A549 (cell line): ENCODE measurements at regions not wholly inside any gene's neighbourhood (a gene's known extent, or its start where the extent isn't known, plus 50 kb on each side); places are given as distances from the start of the nearest gene placed in this dataset.

Experiments
- ATAC-seq, 2 experiments: fragments of 200-7000 bp in 1 of 2; fragments of >200 bp in 1 of 2; cut with Nextera tagmentation in 1 of 2; cut with Tn5 transposase in 1 of 2; 3 replicates each; pipeline versions ENCODE4 v1.8.0 to v1.9.1; 2018 to 2020; ENCODE audit warnings: mild to moderate bottlenecking in 1 of 2, moderate library complexity in 1 of 2
- CTCF ChIA-PET: fragments of 300-600 bp; sonication (Branson Sonifier 250); formaldehyde crosslinking; extraction: SDS; loops from one replicate; lab custom pipeline; 2021; ENCODE audit warnings: antibody characterized with exemption, inconsistent platforms; lab: Yijun Ruan, JAX
- POLR2A ChIA-PET: fragments of 350-600 bp; formaldehyde crosslinking; extraction: SDS; loops from one replicate; lab custom pipeline; 2021; ENCODE audit warnings: antibody characterized with exemption, inconsistent platforms; lab: Yijun Ruan, JAX
- DNase-seq, 2 experiments: peaks; one replicate each; pipeline versions ENCODE4 v3.0.0 to v3.0.0-alpha.2; 2011 to 2016; ENCODE audit warnings: low read depth in 1 of 2, low spot score in 1 of 2
- FAIRE-seq: peaks from 2 replicates; lab custom pipeline; 2011; peaks lifted over from hg19 to GRCh38; lab: Jason Lieb, UNC
- H3K27ac ChIP-seq, 2 experiments: fragments of >200 bp; sonication (Bioruptor Twin); formaldehyde crosslinking; 3 replicates each; pipeline ENCODE4 v1.5.1; 2016 to 2017
- H3K4me1 ChIP-seq: fragments of >200 bp; sonication (Bioruptor Twin); formaldehyde crosslinking; 3 replicates; pipeline ENCODE4 v1.6.1; 2016
- H3K4me2 ChIP-seq: fragments of >200 bp; sonication (Bioruptor Twin); formaldehyde crosslinking; 3 replicates; pipeline ENCODE4 v1.6.1; 2016
- H3K4me3 ChIP-seq: fragments of >200 bp; sonication (Bioruptor Twin); formaldehyde crosslinking; 3 replicates; pipeline ENCODE4 v1.5.1; 2016
- H3K9me3 ChIP-seq: fragments of >200 bp; sonication (Bioruptor Twin); formaldehyde crosslinking; 3 replicates; pipeline ENCODE4 v1.6.1; 2016
- BCL3 ChIP-seq: fragments of >200 bp; sonication (Bioruptor Twin); formaldehyde crosslinking; IDR thresholded peaks from 3 replicates; pipeline ENCODE4 v1.6.1; 2016
- CEBPB ChIP-seq, 2 experiments: fragments of >200 bp in 1 of 2; sonication (Bioruptor Twin) in 1 of 2; formaldehyde crosslinking in 1 of 2; IDR thresholded peaks; 2 replicates each; pipeline ENCODE4 v1.6.1; 2012 to 2016
- E2F6 ChIP-seq: IDR thresholded peaks from 2 replicates; pipeline ENCODE4 v1.6.1; 2012; ENCODE audit warnings: low read depth, borderline replicate concordance
- EHF ChIP-seq: fragments of 250-450 bp; sonication (Bioruptor Pico); IDR thresholded peaks from 2 replicates; pipeline ENCODE4 v1.5.0; 2020; ENCODE audit warnings: mild to moderate bottlenecking
- EHMT2 ChIP-seq: fragments of 200-600 bp; sonication (generic); IDR thresholded peaks from 2 replicates; pipeline ENCODE4 v1.6.1; 2016; ENCODE audit warnings: antibody characterized with exemption, low read depth, mild to moderate bottlenecking, moderate library complexity
- FOSL2 ChIP-seq, 2 experiments: fragments of 450-650 bp in 1 of 2; fragments of >200 bp in 1 of 2; sonication (Bioruptor Twin) in 1 of 2; formaldehyde crosslinking; IDR thresholded peaks; 2 replicates each; pipeline versions ENCODE4 v1.5.0 to v1.6.1; 2016 to 2020; ENCODE audit warnings: mild to moderate bottlenecking in 1 of 2, moderate library complexity in 1 of 2
- FOXS1 ChIP-seq: fragments of 250-450 bp; sonication (Bioruptor Pico); IDR thresholded peaks from 2 replicates; pipeline ENCODE4 v1.5.0; 2020; ENCODE audit warnings: mild to moderate bottlenecking, moderate library complexity
- HES2 ChIP-seq: fragments of >200 bp; sonication (Bioruptor Twin); formaldehyde crosslinking; IDR thresholded peaks from 2 replicates; pipeline ENCODE4 v1.6.1; 2016
- HMGXB4 ChIP-seq: fragments of 250-450 bp; sonication (Bioruptor Pico); IDR thresholded peaks from 2 replicates; pipeline ENCODE4 v1.5.0; 2021; ENCODE audit warnings: mild to moderate bottlenecking, moderate library complexity, borderline replicate concordance
- HOXA7 ChIP-seq: fragments of 250-450 bp; sonication (Bioruptor Pico); IDR thresholded peaks from 2 replicates; pipeline ENCODE4 v1.5.0; 2020; ENCODE audit warnings: mild to moderate bottlenecking, moderate library complexity
- HOXB5 ChIP-seq: fragments of 250-450 bp; sonication (Bioruptor Pico); IDR thresholded peaks from 2 replicates; pipeline ENCODE4 v1.5.0; 2020; ENCODE audit warnings: mild to moderate bottlenecking, moderate library complexity
- MAFK ChIP-seq: fragments of 450-650 bp; IDR thresholded peaks from 2 replicates; pipeline ENCODE4 v1.6.1; 2014; ENCODE audit not compliant: partially characterized antibody
- MAX ChIP-seq: IDR thresholded peaks from 2 replicates; pipeline ENCODE4 v1.6.1; 2012
- NFE2L2 ChIP-seq: fragments of 150-350 bp; conservative IDR thresholded peaks from 2 replicates; pipeline ENCODE4 v1.6.1; 2014; ENCODE audit warnings: low read length
- NPAS2 ChIP-seq: fragments of 250-450 bp; sonication (Bioruptor Pico); IDR thresholded peaks from 2 replicates; pipeline ENCODE4 v1.8.0; 2022; ENCODE audit warnings: mild to moderate bottlenecking, moderate library complexity, borderline replicate concordance
- NR3C1 ChIP-seq: fragments of >200 bp; sonication (Bioruptor Twin); formaldehyde crosslinking; IDR thresholded peaks from 3 replicates; pipeline ENCODE4 v1.6.1; 2017
- PBX3 ChIP-seq: IDR thresholded peaks from 2 replicates; pipeline ENCODE4 v1.6.1; 2012
- POLR2A ChIP-seq: IDR thresholded peaks from 2 replicates; pipeline ENCODE4 v1.6.1; 2012; ENCODE audit warnings: mild to moderate bottlenecking, low read length
- RCOR1 ChIP-seq: fragments of 150-350 bp; IDR thresholded peaks from 2 replicates; pipeline ENCODE4 v1.6.1; 2014; ENCODE audit warnings: antibody characterized with exemption, low read length, low read depth
- SREBF2 ChIP-seq: fragments of 450-650 bp; IDR thresholded peaks from 2 replicates; pipeline ENCODE4 v1.6.1; 2014; ENCODE audit warnings: mild to moderate bottlenecking, moderate library complexity
- ZFP36 ChIP-seq: fragments of 450-650 bp; IDR thresholded peaks from 2 replicates; pipeline ENCODE4 v1.6.1; 2014; ENCODE audit warnings: borderline replicate concordance; ENCODE audit not compliant: partially characterized antibody
- ZSCAN20 ChIP-seq: fragments of 250-450 bp; sonication (Bioruptor Pico); IDR thresholded peaks from 2 replicates; pipeline ENCODE4 v1.8.0; 2022; ENCODE audit warnings: mild to moderate bottlenecking, moderate library complexity
- WGBS: methylation state at CpG from one replicate; pipeline ENCODE4 v1.1.6; 2017; ENCODE audit errors: missing lambda C conversion rate; 5-methylcytosine and 5-hydroxymethylcytosine counted together

- POLR2A ChIA-PET: no interaction called here
- H3K9me3 ChIP-seq: peaks cover 8% of the 10 kb centered on the region; the same call in 1 of the 3 replicates
- no peak for TF ChIP-seq EHMT2
- TF ChIP-seq HMGXB4 (CRISPR knock-in tag): no peak
- no peak for TF ChIP-seq MAFK
- no peak for TF ChIP-seq ZSCAN20 (CRISPR knock-in tag)
- TF ChIP-seq EHF: no peak
- no peak for TF ChIP-seq POLR2A
- no peak for TF ChIP-seq ZFP36
- no peak for TF ChIP-seq NR3C1
- TF ChIP-seq MAX: no peak
- no peak for TF ChIP-seq NPAS2
- TF ChIP-seq E2F6: no peak
- TF ChIP-seq HES2: no peak
- no peak for TF ChIP-seq BCL3
- no peak for TF ChIP-seq HOXA7 (CRISPR knock-in tag)
- TF ChIP-seq RCOR1: no peak
- TF ChIP-seq PBX3: no peak
- TF ChIP-seq, all 56 proteins: peak for 0
- DNase-seq (no peak), FAIRE-seq (no peak), ATAC-seq (no peak)
- Histone ChIP-seq H3K4me2 (no peak overlapping the region), H3K27ac (no peak overlapping the region), H3K4me3 (no peak overlapping the region), H3K4me1 (no peaks in the 10 kb centered on the region)
- CTCF ChIA-PET: no interaction called here
- 56% methylated on average over 8 of the region's 8 CpGs for WGBS
Observed at GRCh38 chr2:16190446-16191270, 250.3 kb downstream of the MYCN start.

- DNase-seq (no peak), ATAC-seq (no peak), FAIRE-seq (no peak)
- no peak overlapping the region for H3K4me2 ChIP-seq
- ChIA-PET CTCF (no interaction called here), POLR2A (no interaction called here)
- 33% methylated on average over 3 of the region's 3 CpGs for WGBS
- H3K27ac ChIP-seq: no peak overlapping the region
- no peak overlapping the region for H3K4me3 ChIP-seq
- peaks cover 8% of the 10 kb centered on the region; the same call in 1 of the 3 replicates for H3K9me3 ChIP-seq
- no peaks in the 10 kb centered on the region for H3K4me1 ChIP-seq
- TF ChIP-seq PBX3: no peak
- no peak for TF ChIP-seq CEBPB (IDR thresholded peaks at IDR 0.05)
- no peak for TF ChIP-seq NFE2L2
- TF ChIP-seq HOXA7 (CRISPR knock-in tag): no peak
- TF ChIP-seq SREBF2: no peak
- TF ChIP-seq FOSL2 (IDR thresholded peaks at IDR 0.05): no peak
- no peak for TF ChIP-seq FOSL2 (CRISPR knock-in tag; IDR thresholded peaks at IDR 0.05)
- TF ChIP-seq NR3C1: no peak
- no peak for TF ChIP-seq FOXS1 (CRISPR knock-in tag)
- TF ChIP-seq HOXB5 (CRISPR knock-in tag): no peak
- no peak for TF ChIP-seq ZSCAN20 (CRISPR knock-in tag)
Observed at GRCh38 chr2:16189836-16190160, 249.4 kb downstream of the MYCN start.
